H9 (cell line): ENCODE measurements at regions not wholly inside any gene's neighbourhood (a gene's known extent, or its start where the extent isn't known, plus 50 kb on each side); places are given as distances from the start of the nearest gene placed in this dataset.

Source experiments
- DNase-seq: peaks from one replicate; pipeline ENCODE4 v3.0.0-alpha.2; 2017
- H2AFZ ChIP-seq: one replicate; pipeline ENCODE4 v1.6.1; 2013; ENCODE audit warnings: mild to moderate bottlenecking, low read length, control low read depth, moderate library complexity
- H2AK5ac ChIP-seq: 2 replicates; pipeline ENCODE4 v1.6.1; 2013; ENCODE audit warnings: low read length, control low read depth, mixed read lengths; ENCODE audit not compliant: insufficient read length
- H2BK120ac ChIP-seq: one replicate; pipeline ENCODE4 v1.6.1; 2013; ENCODE audit warnings: low read depth, mild to moderate bottlenecking, low read length, control low read depth, inconsistent platforms; ENCODE audit not compliant: poor library complexity, severe bottlenecking
- H2BK12ac ChIP-seq: 2 replicates; pipeline ENCODE4 v1.6.1; 2013; ENCODE audit warnings: low read length, control low read depth, mixed read lengths, low read depth; ENCODE audit not compliant: insufficient read length
- H2BK15ac ChIP-seq: 2 replicates; pipeline ENCODE4 v1.6.1; 2013; ENCODE audit warnings: low read depth, low read length, control low read depth
- H2BK20ac ChIP-seq: one replicate; pipeline ENCODE4 v1.6.1; 2013; ENCODE audit warnings: low read depth, mild to moderate bottlenecking, low read length, control low read depth, inconsistent platforms; ENCODE audit not compliant: poor library complexity, severe bottlenecking
- H2BK5ac ChIP-seq: 2 replicates; pipeline ENCODE4 v1.6.1; 2013; ENCODE audit warnings: low read length, control low read depth, mixed read lengths; ENCODE audit not compliant: insufficient read length
- H3K14ac ChIP-seq: 2 replicates; pipeline ENCODE4 v1.6.1; 2013; ENCODE audit warnings: low read length, control low read depth; ENCODE audit not compliant: insufficient read depth
- H3K18ac ChIP-seq: 2 replicates; pipeline ENCODE4 v1.6.1; 2013; ENCODE audit warnings: low read depth, mild to moderate bottlenecking, mixed read lengths, low read length, control low read depth; ENCODE audit not compliant: insufficient read length
- H3K23ac ChIP-seq: 2 replicates; pipeline ENCODE4 v1.6.1; 2013; ENCODE audit warnings: low read length, control low read depth, mixed read lengths, low read depth; ENCODE audit not compliant: insufficient read length
- H3K23me2 ChIP-seq: 2 replicates; pipeline ENCODE4 v1.6.1; 2013; ENCODE audit warnings: low read depth, mild to moderate bottlenecking, mixed read lengths, low read length, control low read depth; ENCODE audit not compliant: insufficient read length, poor library complexity, severe bottlenecking
- H3K27ac ChIP-seq: 2 replicates; pipeline ENCODE4 v1.5.1; 2013; ENCODE audit warnings: low read length, control low read depth, mixed read lengths, low read depth; ENCODE audit not compliant: insufficient read length
- H3K27me3 ChIP-seq: 2 replicates; pipeline ENCODE4 v1.6.1; 2013; ENCODE audit warnings: low read length, control low read depth, inconsistent platforms; ENCODE audit not compliant: insufficient read depth
- H3K4ac ChIP-seq: 2 replicates; pipeline ENCODE4 v1.6.1; 2013; ENCODE audit warnings: low read depth, mild to moderate bottlenecking, control low read depth, inconsistent platforms, low read length, moderate library complexity
- H3K4me1 ChIP-seq: 2 replicates; pipeline ENCODE4 v1.6.1; 2013; ENCODE audit warnings: low read length, control low read depth, inconsistent platforms; ENCODE audit not compliant: insufficient read depth
- H3K4me2 ChIP-seq: 2 replicates; pipeline ENCODE4 v1.6.1; 2013; ENCODE audit warnings: low read length, control low read depth, mixed read lengths; ENCODE audit not compliant: insufficient read length, insufficient read depth
- H3K56ac ChIP-seq: 2 replicates; pipeline ENCODE4 v1.6.1; 2013; ENCODE audit warnings: low read depth, mild to moderate bottlenecking, mixed read lengths, low read length, control low read depth; ENCODE audit not compliant: insufficient read length
- H3K79me1 ChIP-seq: 2 replicates; pipeline ENCODE4 v1.6.1; 2013; ENCODE audit warnings: low read depth, mild to moderate bottlenecking, moderate library complexity, low read length, control low read depth, inconsistent platforms; ENCODE audit not compliant: insufficient read depth, poor library complexity, severe bottlenecking
- H3K79me2 ChIP-seq: 2 replicates; pipeline ENCODE4 v1.6.1; 2013; ENCODE audit warnings: low read length, control low read depth, inconsistent platforms; ENCODE audit not compliant: insufficient read depth
- H3K9ac ChIP-seq: 2 replicates; pipeline ENCODE4 v1.6.1; 2013; ENCODE audit warnings: low read length, control low read depth, mixed read lengths; ENCODE audit not compliant: insufficient read length; ENCODE audit errors: extremely low read depth
- H3K9me3 ChIP-seq: one replicate; pipeline ENCODE4 v1.6.1; 2013; ENCODE audit warnings: low read depth, low read length, inconsistent platforms; ENCODE audit not compliant: control insufficient read depth
- H3T11ph ChIP-seq: one replicate; pipeline ENCODE4 v1.6.1; 2013; ENCODE audit warnings: mild to moderate bottlenecking, low read length, control low read depth, inconsistent platforms
- H4K20me1 ChIP-seq: one replicate; pipeline ENCODE4 v1.6.1; 2013; ENCODE audit not compliant: control insufficient read depth, insufficient read length, insufficient read depth
- H4K5ac ChIP-seq: 2 replicates; pipeline ENCODE4 v1.6.1; 2013; ENCODE audit warnings: low read depth, mild to moderate bottlenecking, mixed read lengths, low read length, control low read depth; ENCODE audit not compliant: insufficient read length
- H4K8ac ChIP-seq: replicated peaks from 2 replicates; pipeline ENCODE4 v1.6.1; 2013; ENCODE audit warnings: low read length, control low read depth, mixed read lengths, low read depth; ENCODE audit not compliant: insufficient read length
- H4K91ac ChIP-seq: 2 replicates; pipeline ENCODE4 v1.6.1; 2013; ENCODE audit warnings: low read depth, mild to moderate bottlenecking, moderate library complexity, mixed read lengths, low read length, control low read depth; ENCODE audit not compliant: insufficient read length
- H3K27ac Mint-ChIP-seq, 3 experiments: 2 replicates in 2 of 3; 3 replicates in 1 of 3; pipeline ENCODE4 v1.8.0; 2020 to 2021; ENCODE audit warnings: mixed read lengths in 3 of 3, mild to moderate bottlenecking in 1 of 3, moderate library complexity in 1 of 3
- H3K27me3 Mint-ChIP-seq: 2 replicates; pipeline ENCODE4 v1.8.0; 2021; ENCODE audit warnings: low read depth, mild to moderate bottlenecking, moderate library complexity, mixed read lengths
- H3K36me3 Mint-ChIP-seq, 3 experiments: 2 replicates in 2 of 3; 3 replicates in 1 of 3; pipeline ENCODE4 v1.8.0; 2020 to 2021; ENCODE audit warnings: low read depth in 3 of 3, mixed read lengths in 3 of 3; ENCODE audit not compliant: insufficient read depth in 1 of 3
- H3K4me1 Mint-ChIP-seq, 2 experiments: 2 replicates each; pipeline ENCODE4 v1.8.0; 2020; ENCODE audit warnings: mixed read lengths in 2 of 2
- H3K4me3 Mint-ChIP-seq, 2 experiments: 2 replicates in 1 of 2; 3 replicates in 1 of 2; pipeline ENCODE4 v1.8.0; 2020 to 2021; ENCODE audit warnings: mild to moderate bottlenecking in 2 of 2, mixed read lengths in 2 of 2, moderate library complexity in 1 of 2
- H3K9me3 Mint-ChIP-seq, 2 experiments: 2 replicates in 1 of 2; 3 replicates in 1 of 2; pipeline ENCODE4 v1.8.0; 2020; ENCODE audit warnings: mild to moderate bottlenecking in 2 of 2, mixed read lengths in 2 of 2, moderate library complexity in 1 of 2
- CTCF ChIP-seq: fragments of 200-600 bp; sonication (generic); conservative IDR thresholded peaks from 3 replicates; pipeline ENCODE4 v1.8.0; 2021; ENCODE audit warnings: antibody characterized with exemption, mild to moderate bottlenecking
- WGBS: extraction: QIAGEN DNeasy Blood & Tissue Kit; methylation state at CpG from one replicate; pipeline ENCODE4 v1.1.7; 2013; ENCODE audit warnings: missing lambda C conversion rate, low lambda C conversion rate, mixed read lengths; ENCODE audit not compliant: insufficient read length; ENCODE audit errors: extremely low coverage; 5-methylcytosine and 5-hydroxymethylcytosine counted together

- H3K9me3 Mint-ChIP-seq = peaks cover 7 to 10% of the 10 kb centered on the region in 2 experiments
- no peaks in the 10 kb centered on the region for H3K4me1 ChIP-seq
- H2AFZ ChIP-seq = no peak overlapping the region
- no peak overlapping the region for H3K18ac ChIP-seq
- no peak overlapping the region for H3K14ac ChIP-seq
- no peak for DNase-seq
- no peaks in the 10 kb centered on the region for H3K9me3 ChIP-seq
- no peak overlapping the region for H3K56ac ChIP-seq
- no peak overlapping the region for H2BK12ac ChIP-seq
- no peak overlapping the region for H3K23ac ChIP-seq
- no peak overlapping the region for H3K4ac ChIP-seq
- H3K36me3 Mint-ChIP-seq = peaks cover 0 to 5% (median 3%) of the 10 kb centered on the region in 3 experiments; a peak in 3 of 7 replicates
- no peaks in the 10 kb centered on the region for H3K79me2 ChIP-seq
- H2AK5ac ChIP-seq = no peak overlapping the region
- no peaks in the 10 kb centered on the region for H3K23me2 ChIP-seq
- no peaks in the 10 kb centered on the region for H4K20me1 ChIP-seq
- H2BK120ac ChIP-seq = no peak overlapping the region
- no peak overlapping the region for H2BK15ac ChIP-seq
- WGBS = no CpG with 5 or more reads among the region's 6 CpGs
- no peak overlapping the region for H3T11ph ChIP-seq
- no peak overlapping the region for H3K4me2 ChIP-seq
- TF ChIP-seq CTCF = no peak
- H3K27ac ChIP-seq = no peak overlapping the region
- no peak overlapping the region for H3K27ac Mint-ChIP-seq
- H4K8ac ChIP-seq = no peak overlapping the region
- no peaks in the 10 kb centered on the region for H3K27me3 ChIP-seq
- H2BK5ac ChIP-seq = no peak overlapping the region
- H2BK20ac ChIP-seq = no peak overlapping the region
- H4K91ac ChIP-seq = no peak overlapping the region
- H4K5ac ChIP-seq = no peak overlapping the region
- H3K4me3 Mint-ChIP-seq = no peak overlapping the region
- H3K79me1 ChIP-seq = no peaks in the 10 kb centered on the region
- no peak overlapping the region for H3K9ac ChIP-seq
- peaks cover 2% of the 10 kb centered on the region for H3K27me3 Mint-ChIP-seq
- no peaks in the 10 kb centered on the region for H3K4me1 Mint-ChIP-seq
Measured at GRCh38 chr18:47635416-47635815, 295.0 kb downstream of the SMAD2 start.
